ENCODE measurements at regions not wholly inside any gene's neighbourhood (a gene's known extent, or its start where the extent isn't known, plus 50 kb on each side); places are given as distances from the start of the nearest gene placed in this dataset.
"Not testable (repeated sequence)": the region's sequence is repeated elsewhere in the genome, so short reads cannot be mapped to it uniquely, and the experiment has no call there.

DNA sequence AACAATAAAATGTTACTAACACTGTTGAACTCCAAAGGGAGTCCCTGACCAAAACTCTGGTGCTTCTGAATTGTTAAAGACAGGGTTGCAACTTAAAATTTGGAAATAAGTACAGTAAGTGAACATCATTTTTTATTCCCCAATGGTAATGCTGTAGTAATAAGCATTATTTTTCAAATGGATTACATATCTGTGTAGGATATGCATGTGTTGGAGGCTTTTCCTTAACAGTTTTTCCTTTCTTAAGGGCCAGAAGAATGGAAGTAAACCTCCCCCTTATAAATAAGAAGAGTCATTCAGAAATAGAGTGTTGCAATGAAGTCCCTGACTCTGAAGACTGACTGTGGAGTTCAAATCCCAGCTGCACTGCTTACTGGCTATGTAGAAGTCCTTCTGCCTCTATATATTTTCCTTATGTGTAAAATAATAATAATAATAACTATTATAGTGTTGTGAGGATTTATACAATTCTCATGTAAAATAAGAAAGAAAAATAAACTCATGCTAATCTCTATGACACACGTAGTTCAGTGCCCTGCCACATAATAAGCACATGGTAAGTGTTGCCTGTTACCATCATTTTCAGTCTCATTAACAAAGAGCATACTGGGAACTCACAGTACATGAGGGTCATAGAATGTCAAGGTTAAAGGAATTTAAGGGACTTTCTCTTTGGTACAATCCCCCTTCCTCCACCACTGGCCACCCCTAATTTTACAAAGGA is 129.8 kb upstream of the SMLR1 start:
- H3K9me3 Mint-ChIP-seq, result peaks cover 0 to 3% (median under 1%) of the 10 kb centered on the region in 6 donors
- no peak overlapping the region for H3K27ac Mint-ChIP-seq
- H3K4me1 Mint-ChIP-seq, result peaks cover 23 to 29% of the 10 kb centered on the region in 2 donors
- no peak for DNase-seq
- no peaks in the 10 kb centered on the region for H3K36me3 Mint-ChIP-seq
- peaks cover 0 to 3% (median 1%) of the 10 kb centered on the region in 3 donors for H3K27me3 Mint-ChIP-seq (ENCODE audit: low read depth in 3 of 3)
- H3K4me3 Mint-ChIP-seq, result peak overlapping the region in 4 of 5 donors; percentile 18 to 31 (median 20)

- peak overlapping the region in 4 of 5 donors; percentile 18 to 31 (median 20) for H3K4me3 Mint-ChIP-seq
- H3K9me3 Mint-ChIP-seq, result peaks cover 1 to 9% (median 6%) of the 10 kb centered on the region in 6 donors
- DNase-seq, result peak; percentile 12 to 41 (median 35)
- H3K27me3 Mint-ChIP-seq (ENCODE audit: low read depth in 3 of 3), result peaks cover 1 to 3% (median 1%) of the 10 kb centered on the region in 3 donors
- H3K27ac Mint-ChIP-seq, result no peak overlapping the region
- peaks cover 3 to 5% (median 5%) of the 10 kb centered on the region in 3 donors for H3K36me3 Mint-ChIP-seq
- H3K4me1 Mint-ChIP-seq, result peaks cover 26 to 29% of the 10 kb centered on the region in 2 donors
Observed at GRCh38 chr6:130697995-130698535, 129.1 kb upstream of the SMLR1 start.

GRCh38 chr6:130699742-130700141 is 127.5 kb upstream of the SMLR1 start:
- DNase-seq, result no peak
- Mint-ChIP-seq H3K27ac (no peak overlapping the region), H3K4me3 (no peak overlapping the region), H3K9me3 (peaks cover 9 to 15% (median 14%) of the 10 kb centered on the region in 6 donors), H3K27me3 (ENCODE audit: low read depth in 3 of 3) (peaks cover 2 to 5% (median 3%) of the 10 kb centered on the region in 3 donors), H3K4me1 (peaks cover 26 to 29% of the 10 kb centered on the region in 2 donors), H3K36me3 (peaks cover 11 to 14% (median 13%) of the 10 kb centered on the region in 3 donors)

DNA sequence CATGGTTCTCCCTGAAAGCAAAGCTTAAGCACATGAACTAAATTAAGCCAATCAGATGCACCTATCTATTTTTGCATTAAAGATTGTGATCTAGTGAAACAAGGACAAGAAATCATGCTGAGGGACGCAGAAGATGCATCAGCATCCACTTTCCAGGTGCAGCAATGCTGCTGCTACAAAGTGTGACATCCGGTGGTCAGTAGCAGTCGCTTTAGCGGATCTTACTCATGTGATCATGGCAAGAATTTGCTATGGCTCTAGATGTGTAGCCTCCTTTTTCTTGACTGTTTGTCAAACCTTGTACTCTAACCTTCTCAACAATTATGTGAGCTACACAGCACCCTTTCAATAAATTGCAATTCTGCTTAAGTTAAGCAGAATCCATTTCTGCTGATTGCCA is 126.8 kb upstream of the SMLR1 start:
- peaks cover 26 to 29% of the 10 kb centered on the region in 2 donors for H3K4me1 Mint-ChIP-seq
- peaks cover 10 to 22% (median 15%) of the 10 kb centered on the region in 6 donors for H3K9me3 Mint-ChIP-seq
- peak overlapping the region; percentile 11 to 62 (median 48) for H3K4me3 Mint-ChIP-seq
- H3K27me3 Mint-ChIP-seq (ENCODE audit: low read depth in 3 of 3), result peaks cover 2 to 5% (median 3%) of the 10 kb centered on the region in 3 donors
- peak in 1 of 3 donors; percentile 7 for DNase-seq
- peaks cover 11 to 16% (median 16%) of the 10 kb centered on the region in 3 donors for H3K36me3 Mint-ChIP-seq
- peak overlapping the region in 1 of 6 donors; percentile 32 for H3K27ac Mint-ChIP-seq

GRCh38 chr6:130708338-130708737 is 118.9 kb upstream of the SMLR1 start:
- Mint-ChIP-seq H3K4me1 (peaks cover 10 to 13% of the 10 kb centered on the region in 2 donors), H3K27me3 (ENCODE audit: low read depth in 3 of 3) (peaks cover 0 to 6% (median 4%) of the 10 kb centered on the region in 3 donors), H3K9me3 (peaks cover 5 to 20% (median 12%) of the 10 kb centered on the region in 6 donors), H3K27ac (peak overlapping the region in 3 of 6 donors; percentile 35 to 47 (median 37)), H3K36me3 (peaks cover 8 to 11% (median 10%) of the 10 kb centered on the region in 3 donors), H3K4me3 (no peak overlapping the region)
- DNase-seq, result no peak

GRCh38 chr6:130711641-130712040 is 115.6 kb upstream of the SMLR1 start:
- DNase-seq; H3K36me3 Mint-ChIP-seq; H3K27me3 Mint-ChIP-seq (ENCODE audit: low read depth in 3 of 3); H3K9me3 Mint-ChIP-seq; H3K4me3 Mint-ChIP-seq; H3K27ac Mint-ChIP-seq: not testable (repeated sequence)
- H3K4me1 Mint-ChIP-seq, result peaks cover 10 to 13% of the 10 kb centered on the region in 2 donors

- peaks cover 20% of the 10 kb centered on the region in 2 donors for H3K4me1 Mint-ChIP-seq
- no peak overlapping the region for H3K27ac Mint-ChIP-seq
- no peaks in the 10 kb centered on the region for H3K36me3 Mint-ChIP-seq
- no peak overlapping the region for H3K4me3 Mint-ChIP-seq
- peaks cover 0 to 2% (median 0%) of the 10 kb centered on the region in 6 donors for H3K9me3 Mint-ChIP-seq
- H3K27me3 Mint-ChIP-seq (ENCODE audit: low read depth in 3 of 3), result peaks cover 0 to 10% (median 0%) of the 10 kb centered on the region in 3 donors
- no peak for DNase-seq
Observed at GRCh38 chr6:130713144-130713543, 114.1 kb upstream of the SMLR1 start.

DNA sequence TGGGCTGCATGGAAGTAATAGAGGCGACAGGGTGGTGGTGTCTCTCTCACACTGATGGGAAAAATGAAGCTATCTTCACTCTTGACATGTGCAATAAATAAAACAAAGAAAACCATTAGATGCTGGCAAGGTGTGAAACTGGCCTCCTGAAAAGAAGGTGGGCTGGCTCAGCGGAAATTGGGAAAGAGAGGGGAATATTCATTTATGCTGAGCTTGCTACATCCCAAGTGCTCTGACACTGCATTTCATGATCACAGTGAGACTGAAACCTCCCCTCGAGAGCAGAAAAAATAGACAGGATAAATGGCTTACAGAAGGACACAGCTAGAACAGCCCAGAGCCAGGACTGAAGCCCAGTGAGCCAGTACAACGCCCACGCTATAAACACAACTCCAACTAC is 112.1 kb upstream of the SMLR1 start:
- H3K36me3 Mint-ChIP-seq, result peaks cover 0 to 2% (median 0%) of the 10 kb centered on the region in 3 donors
- DNase-seq, result no peak
- peaks cover 0 to 5% (median 0%) of the 10 kb centered on the region in 6 donors for H3K9me3 Mint-ChIP-seq
- no peak overlapping the region for H3K4me3 Mint-ChIP-seq
- no peak overlapping the region for H3K27ac Mint-ChIP-seq
- H3K4me1 Mint-ChIP-seq, result peaks cover 15 to 20% of the 10 kb centered on the region in 2 donors
- peaks cover 0 to 10% (median 0%) of the 10 kb centered on the region in 3 donors for H3K27me3 Mint-ChIP-seq (ENCODE audit: low read depth in 3 of 3)

DNA sequence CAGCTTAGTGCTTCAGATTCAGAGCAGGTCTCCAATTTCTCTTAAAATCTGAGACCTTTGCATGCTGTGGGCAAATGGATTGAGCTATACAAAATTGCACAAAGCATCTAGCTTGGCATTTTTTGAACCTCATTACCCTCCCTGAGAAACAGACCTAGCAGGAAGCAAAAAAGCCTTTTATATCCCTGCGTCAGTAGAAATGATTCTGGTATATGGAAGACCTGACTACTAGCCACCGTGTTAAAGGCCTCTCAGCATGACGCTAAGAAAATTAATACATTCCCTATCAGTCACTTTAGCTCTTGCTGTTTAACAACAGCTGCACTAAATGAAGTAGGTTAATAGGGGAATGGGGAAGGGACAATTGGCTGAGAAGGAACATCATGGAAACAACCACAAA is 110.7 kb upstream of the SMLR1 start:
- no peak overlapping the region for H3K27ac Mint-ChIP-seq
- DNase-seq, result no peak
- H3K36me3 Mint-ChIP-seq, result peaks cover 0 to 2% (median 0%) of the 10 kb centered on the region in 3 donors
- peaks cover 15 to 20% of the 10 kb centered on the region in 2 donors for H3K4me1 Mint-ChIP-seq
- no peak overlapping the region for H3K4me3 Mint-ChIP-seq
- H3K9me3 Mint-ChIP-seq, result peaks cover 0 to 5% (median 0%) of the 10 kb centered on the region in 6 donors
- H3K27me3 Mint-ChIP-seq (ENCODE audit: low read depth in 3 of 3), result peaks cover 0 to 5% (median 2%) of the 10 kb centered on the region in 3 donors

DNA sequence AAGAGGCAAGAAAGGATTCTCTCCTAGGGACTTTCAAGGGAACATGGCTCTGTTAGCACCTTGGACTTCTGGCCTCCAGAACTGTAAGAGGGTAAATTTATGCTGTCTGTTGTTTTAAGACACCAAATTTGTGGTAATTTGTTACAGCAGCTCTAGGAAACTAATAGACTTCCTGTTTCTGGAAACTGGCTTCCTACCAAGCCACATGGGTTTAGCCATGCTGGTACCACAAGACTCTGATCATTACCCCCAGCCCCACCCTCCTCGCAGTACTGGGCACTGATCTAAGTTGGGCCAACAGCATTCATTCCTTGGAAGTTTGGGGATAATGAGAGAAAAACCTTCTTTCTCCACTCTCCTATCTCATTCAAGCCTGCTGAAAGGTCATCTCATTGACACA is 109.5 kb upstream of the SMLR1 start:
- peak; percentile 11 to 30 (median 13) for DNase-seq
- H3K4me3 Mint-ChIP-seq, result peak overlapping the region; percentile 7 to 62 (median 23)
- peaks cover 0 to 2% (median 0%) of the 10 kb centered on the region in 3 donors for H3K36me3 Mint-ChIP-seq
- peaks cover 0 to 5% (median 0%) of the 10 kb centered on the region in 6 donors for H3K9me3 Mint-ChIP-seq
- peaks cover 0 to 3% (median 2%) of the 10 kb centered on the region in 3 donors for H3K27me3 Mint-ChIP-seq (ENCODE audit: low read depth in 3 of 3)
- H3K27ac Mint-ChIP-seq, result peak overlapping the region in 2 of 6 donors; percentile 12 to 18
- H3K4me1 Mint-ChIP-seq, result peaks cover 15 to 21% of the 10 kb centered on the region in 2 donors

DNA sequence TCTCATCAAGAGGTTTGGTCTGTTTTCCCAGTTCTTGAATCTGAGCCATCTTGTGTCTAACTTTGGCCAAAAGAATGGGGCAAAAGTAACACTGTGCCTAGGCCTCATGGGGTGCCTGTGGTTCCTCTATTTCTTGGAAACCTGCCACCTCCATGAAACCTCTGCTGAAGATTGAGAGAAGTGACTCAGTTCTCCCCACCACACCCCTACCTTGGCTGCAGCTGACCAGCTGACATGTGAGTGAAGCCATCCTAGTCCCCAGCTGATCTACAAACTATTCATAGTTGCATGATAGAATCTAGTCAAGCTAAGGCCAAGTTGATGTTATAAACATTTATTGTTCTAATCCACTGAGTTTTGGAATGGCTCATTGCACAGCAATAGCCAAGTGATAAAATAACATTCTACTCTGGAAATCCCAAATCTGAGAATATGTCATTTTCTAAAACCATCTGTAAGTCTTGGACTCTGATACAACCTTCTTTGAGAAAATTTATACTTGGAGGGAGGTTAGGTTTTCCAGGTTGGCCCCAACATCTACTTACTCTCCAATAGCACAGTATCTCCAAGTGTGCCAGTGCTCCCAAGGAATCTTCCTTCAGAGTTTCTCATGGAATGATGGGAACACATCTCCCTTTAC is 107.0 kb upstream of the SMLR1 start:
- H3K27me3 Mint-ChIP-seq (ENCODE audit: low read depth in 3 of 3), result peaks cover 2 to 4% (median 3%) of the 10 kb centered on the region in 3 donors
- peaks cover 0 to 5% (median 0%) of the 10 kb centered on the region in 6 donors for H3K9me3 Mint-ChIP-seq
- no peak overlapping the region for H3K27ac Mint-ChIP-seq
- H3K36me3 Mint-ChIP-seq, result peaks cover 0 to 2% (median 0%) of the 10 kb centered on the region in 3 donors
- H3K4me1 Mint-ChIP-seq, result peaks cover 28 to 42% of the 10 kb centered on the region in 2 donors
- no peak for DNase-seq
- H3K4me3 Mint-ChIP-seq, result no peak overlapping the region

GRCh38 chr6:130724089-130724488 is 103.1 kb upstream of the SMLR1 start:
- peaks cover 13 to 27% of the 10 kb centered on the region in 2 donors for H3K4me1 Mint-ChIP-seq
- peaks cover 0 to 7% (median 0%) of the 10 kb centered on the region in 3 donors for H3K36me3 Mint-ChIP-seq
- H3K27me3 Mint-ChIP-seq (ENCODE audit: low read depth in 3 of 3), result peaks cover 3 to 7% (median 5%) of the 10 kb centered on the region in 3 donors
- H3K27ac Mint-ChIP-seq, result peak overlapping the region in 3 of 6 donors; percentile 5 to 69 (median 49)
- DNase-seq, result peak; percentile 21 to 44 (median 27)
- peak overlapping the region in 4 of 5 donors; percentile 31 to 78 (median 55) for H3K4me3 Mint-ChIP-seq
- H3K9me3 Mint-ChIP-seq, result peaks cover 0 to 3% (median 0%) of the 10 kb centered on the region in 6 donors

DNA sequence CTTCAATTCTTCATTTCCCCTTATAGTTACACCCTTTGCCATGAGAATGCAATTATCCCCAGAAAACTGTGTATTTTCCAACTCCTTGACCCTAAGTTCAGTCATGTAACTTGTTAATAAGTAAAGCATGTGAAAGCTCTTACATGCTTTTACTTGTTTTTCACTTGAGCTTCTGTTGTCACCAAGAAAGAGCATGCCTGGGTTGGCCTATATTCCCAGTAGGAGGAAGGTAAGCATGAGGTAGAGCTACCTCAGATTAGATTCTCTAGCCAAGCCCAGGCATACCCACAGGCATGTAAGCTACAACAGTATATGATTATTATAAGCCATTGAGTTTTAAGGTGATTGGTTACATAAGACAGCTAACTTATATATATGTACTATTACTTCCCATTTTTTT is 101.7 kb upstream of the SMLR1 start:
- Mint-ChIP-seq H3K9me3 (peaks cover 0 to 3% (median 0%) of the 10 kb centered on the region in 6 donors), H3K36me3 (peaks cover 0 to 7% (median 0%) of the 10 kb centered on the region in 3 donors), H3K27me3 (ENCODE audit: low read depth in 3 of 3) (peaks cover 3 to 7% (median 5%) of the 10 kb centered on the region in 3 donors), H3K27ac (no peak overlapping the region), H3K4me3 (no peak overlapping the region), H3K4me1 (peaks cover 15 to 25% of the 10 kb centered on the region in 2 donors)
- DNase-seq, result no peak

Data from immature natural killer cell (primary cell).